K562 (cell line): ENCODE measurements at regions not wholly inside any gene's neighbourhood (a gene's known extent, or its start where the extent isn't known, plus 50 kb on each side); places are given as distances from the start of the nearest gene placed in this dataset.
"Not testable (repeated sequence)": the region's sequence is repeated elsewhere in the genome, so short reads cannot be mapped to it uniquely, and the experiment has no call there.

Experiments
- ATAC-seq: fragments of 200-7000 bp; cut with Tn5 transposase; 3 replicates; pipeline ENCODE4 v1.9.1; 2020; ENCODE audit warnings: moderate library complexity
- BruUV-seq: library from RNA; stranded (reverse); fragments of 400-500 nt; replicated peaks from 2 replicates; lab custom pipeline; 2021; lab: Mats Ljungman, UMichigan
- CTCF ChIA-PET: fragments of 300-600 bp; formaldehyde crosslinking; extraction: SDS; loops from one replicate; lab custom pipeline; 2021; ENCODE audit warnings: low intra/inter-chr PET ratio; lab: Yijun Ruan, JAX
- POLR2A ChIA-PET: fragments of 300-600, 350-650 bp; sonication (Branson Sonifier 250); formaldehyde crosslinking; extraction: SDS; loops from one replicate; lab custom pipeline; 2021; ENCODE audit warnings: antibody characterized with exemption, inconsistent platforms; lab: Yijun Ruan, JAX
- DNase-seq, 4 experiments: peaks; one replicate each; pipeline versions ENCODE4 v3.0.0 to v3.0.0-alpha.2; 2011 to 2018; ENCODE audit warnings: low spot score in 3 of 4, mixed read lengths in 3 of 4; ENCODE audit errors: extremely low read depth in 1 of 4
- FAIRE-seq: peaks from 2 replicates; lab custom pipeline; 2011; peaks lifted over from hg19 to GRCh38; lab: Jason Lieb, UNC
- H2AFZ ChIP-seq: 2 replicates; pipeline ENCODE4 v1.6.0; 2011; ENCODE audit warnings: low read depth, low read length, control low read depth, inconsistent platforms
- H3K27ac ChIP-seq: fragments of 200-600 bp; 3 replicates; pipeline ENCODE4 v1.8.0; 2011; ENCODE audit warnings: low read depth, mild to moderate bottlenecking, control low read depth, inconsistent platforms, low read length, moderate library complexity, mixed read lengths; ENCODE audit errors: extremely low read depth
- H3K27me3 ChIP-seq, 2 experiments: fragments of 300-600 bp in 1 of 2; 2 replicates in 1 of 2; 3 replicates in 1 of 2; pipeline versions ENCODE4 v1.6.0 to v1.8.0; 2011; ENCODE audit warnings: inconsistent platforms in 2 of 2, low read length in 2 of 2, mild to moderate bottlenecking in 1 of 2, mixed read lengths in 1 of 2, moderate library complexity in 1 of 2; ENCODE audit not compliant: control insufficient read depth in 2 of 2, insufficient read depth in 2 of 2
- H3K36me3 ChIP-seq: fragments of 300-600 bp; 3 replicates; pipeline ENCODE4 v1.8.0; 2011; ENCODE audit warnings: mild to moderate bottlenecking, low read length, inconsistent platforms; ENCODE audit not compliant: control insufficient read depth, insufficient read depth
- H3K4me1 ChIP-seq, 2 experiments: fragments of 200-600 bp in 1 of 2; replicated peaks in 1 of 2; 2 replicates in 1 of 2; 3 replicates in 1 of 2; pipeline versions ENCODE4 v1.5.1 to v1.8.0; 2011; ENCODE audit warnings: inconsistent platforms in 2 of 2, low read length in 2 of 2, mild to moderate bottlenecking in 1 of 2, mixed read lengths in 1 of 2, moderate library complexity in 1 of 2; ENCODE audit not compliant: control insufficient read depth in 2 of 2, insufficient read depth in 2 of 2
- H3K4me2 ChIP-seq: 2 replicates; pipeline ENCODE4 v1.6.1; 2011; ENCODE audit warnings: low read length, control low read depth, inconsistent platforms, mixed read lengths; ENCODE audit not compliant: insufficient read depth
- H3K4me3 ChIP-seq: fragments of 200-600 bp; sonication (generic), shearing (Covaris generic); 2 replicates; pipeline ENCODE4 v1.5.1; 2016; ENCODE audit warnings: control low read depth, inconsistent platforms
- H3K79me2 ChIP-seq: fragments of 200-600 bp; 3 replicates; pipeline ENCODE4 v1.8.0; 2011; ENCODE audit warnings: low read length, inconsistent platforms; ENCODE audit not compliant: control insufficient read depth, insufficient read depth
- H3K9ac ChIP-seq, 2 experiments: 2 replicates each; pipeline versions ENCODE4 v1.6.0 to v1.6.1; 2011; ENCODE audit warnings: low read depth in 2 of 2, low read length in 2 of 2, control low read depth in 1 of 2, inconsistent platforms in 1 of 2, mild to moderate bottlenecking in 1 of 2, mixed read lengths in 1 of 2; ENCODE audit not compliant: insufficient read depth in 1 of 2
- H3K9me1 ChIP-seq: one replicate; pipeline ENCODE4 v1.6.0; 2011; ENCODE audit warnings: inconsistent platforms, mild to moderate bottlenecking, low read length, moderate library complexity; ENCODE audit not compliant: control insufficient read depth, insufficient read depth
- H3K9me3 ChIP-seq: replicated peaks from 2 replicates; pipeline ENCODE4 v1.5.1; 2011; ENCODE audit warnings: low read depth, low read length, inconsistent platforms; ENCODE audit not compliant: control insufficient read depth, insufficient read depth
- H4K20me1 ChIP-seq: replicated peaks from 2 replicates; pipeline ENCODE4 v1.6.1; 2011; ENCODE audit warnings: low read length, inconsistent platforms, mixed read lengths; ENCODE audit not compliant: control insufficient read depth, insufficient read depth
- FOSL1 ChIP-seq: fragments of 200-800 bp; sonication (Bioruptor generic); conservative IDR thresholded peaks from 2 replicates; pipeline ENCODE4 v1.6.1; 2016; ENCODE audit warnings: missing genetic modification characterization, missing compliant biosample characterization
- NFIC ChIP-seq: fragments of 450-650 bp; IDR thresholded peaks from 2 replicates; pipeline ENCODE4 v1.6.1; 2017; ENCODE audit warnings: mild to moderate bottlenecking, inconsistent platforms
- NR2C2 ChIP-seq, 2 experiments: fragments of 200-800 bp in 1 of 2; sonication (Bioruptor generic) in 1 of 2; sonication (generic) in 1 of 2; formaldehyde crosslinking in 1 of 2; IDR thresholded peaks; 2 replicates each; pipeline versions ENCODE4 v1.6.1 to v1.8.0; 2016 to 2022; ENCODE audit warnings: mild to moderate bottlenecking in 1 of 2, missing compliant biosample characterization in 1 of 2, missing genetic modification characterization in 1 of 2, missing genetic modification reagents in 1 of 2
- WGBS: fragments of 100-300 bp; shearing (Covaris generic); methylation state at CpG from one replicate; pipeline ENCODE4 v1.1.6; 2016; ENCODE audit warnings: low coverage, mixed read lengths; ENCODE audit not compliant: insufficient coverage; ENCODE audit errors: missing lambda C conversion rate; 5-methylcytosine and 5-hydroxymethylcytosine counted together
- in situ Hi-C: fragments of 300-500 bp; cut with MboI; formaldehyde crosslinking; loops from 4 replicates; pipeline ENCODE4 v1.15.0; 2018; ENCODE audit warnings: inconsistent platforms, mixed read lengths
- intact Hi-C: fragments of 100-400 bp; cut with micrococcal nuclease; formaldehyde crosslinking; loops from 2 replicates; pipeline ENCODE4 v1.14.2; 2022

DNA sequence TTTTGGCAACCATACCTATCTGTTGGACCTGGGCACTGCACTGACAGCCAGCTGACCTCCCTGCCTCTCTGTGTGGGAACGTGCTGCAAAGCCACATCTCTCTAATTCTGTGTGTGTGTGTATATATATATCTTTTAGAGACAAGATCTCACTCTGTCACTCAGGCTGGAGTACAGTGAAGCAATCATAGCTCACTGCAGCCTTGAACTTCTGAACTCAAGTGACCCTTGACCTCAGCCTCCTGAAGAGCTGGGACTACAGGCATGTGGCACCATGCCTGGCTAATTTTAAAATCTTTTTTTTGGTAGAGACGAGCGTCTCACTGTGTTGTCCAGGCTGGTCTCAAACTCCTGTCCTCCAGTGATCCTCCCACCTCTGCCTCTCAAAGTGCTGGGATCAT lies 282.2 kb upstream of the PLGLB2 start:
- peak; percentile 16 for ATAC-seq
- H3K27me3 ChIP-seq; H3K9me3 ChIP-seq; BruUV-seq; H3K4me2 ChIP-seq; CTCF ChIA-PET; H3K9ac ChIP-seq; in situ Hi-C loops; FAIRE-seq; H4K20me1 ChIP-seq; H3K9me1 ChIP-seq; H2AFZ ChIP-seq; H3K4me3 ChIP-seq; H3K27ac ChIP-seq; intact Hi-C loops; TF ChIP-seq NR2C2 (CRISPR knock-in tag; IDR thresholded peaks at IDR 0.05): not testable (repeated sequence)
- Histone ChIP-seq H3K79me2 (peaks cover 71% of the 10 kb centered on the region), H3K36me3 (peaks cover 14% of the 10 kb centered on the region; the same call in 2 of the 3 replicates), H3K4me1 (peaks cover 4 to 12% of the 10 kb centered on the region in 2 experiments; a peak in 4 of 5 replicates)
- peak in 1 of 4 experiments; percentile 57 for DNase-seq
- TF ChIP-seq NFIC (0 out of 2 replicates have a peak, but pooled peaks have one; percentile 10), NR2C2 (tag; IDR thresholded peaks at IDR 0.05) (peak; percentile 63)
- POLR2A ChIA-PET, result interaction anchor here (0.6 kb wide), 1 partner anchor 1152 kb away, joined by 3 read pairs; no protein-coding TSS in a partner anchor
- WGBS, result no CpG with 5 or more reads among the region's 3 CpGs

GRCh38 chr2:87466591-87467120 lies 281.2 kb upstream of the PLGLB2 start:
- 46% methylated on average over 4 of the region's 8 CpGs for WGBS
- H3K27ac ChIP-seq, in situ Hi-C loops, H4K20me1 ChIP-seq, CTCF ChIA-PET, H3K9me1 ChIP-seq, H3K27me3 ChIP-seq, DNase-seq, H3K9ac ChIP-seq, H3K4me2 ChIP-seq, H3K9me3 ChIP-seq, H3K4me3 ChIP-seq, POLR2A ChIA-PET, intact Hi-C loops, BruUV-seq, H2AFZ ChIP-seq: not testable (repeated sequence)
- H3K4me1 ChIP-seq, result peaks cover 7 to 12% of the 10 kb centered on the region in 2 experiments; a peak in 4 of 5 replicates
- peak; percentile 69 for ATAC-seq
- FAIRE-seq, result peak; percentile 77
- H3K36me3 ChIP-seq, result peaks cover 14% of the 10 kb centered on the region; the same call in 2 of the 3 replicates
- H3K79me2 ChIP-seq, result peaks cover 72% of the 10 kb centered on the region
- TF ChIP-seq FOSL1 (tag), result peak; percentile 35; the same call in 1 of the 2 replicates
